ENCODE measurements at regions not wholly inside any gene's neighbourhood (a gene's known extent, or its start where the extent isn't known, plus 50 kb on each side); places are given as distances from the start of the nearest gene placed in this dataset.

DNA sequence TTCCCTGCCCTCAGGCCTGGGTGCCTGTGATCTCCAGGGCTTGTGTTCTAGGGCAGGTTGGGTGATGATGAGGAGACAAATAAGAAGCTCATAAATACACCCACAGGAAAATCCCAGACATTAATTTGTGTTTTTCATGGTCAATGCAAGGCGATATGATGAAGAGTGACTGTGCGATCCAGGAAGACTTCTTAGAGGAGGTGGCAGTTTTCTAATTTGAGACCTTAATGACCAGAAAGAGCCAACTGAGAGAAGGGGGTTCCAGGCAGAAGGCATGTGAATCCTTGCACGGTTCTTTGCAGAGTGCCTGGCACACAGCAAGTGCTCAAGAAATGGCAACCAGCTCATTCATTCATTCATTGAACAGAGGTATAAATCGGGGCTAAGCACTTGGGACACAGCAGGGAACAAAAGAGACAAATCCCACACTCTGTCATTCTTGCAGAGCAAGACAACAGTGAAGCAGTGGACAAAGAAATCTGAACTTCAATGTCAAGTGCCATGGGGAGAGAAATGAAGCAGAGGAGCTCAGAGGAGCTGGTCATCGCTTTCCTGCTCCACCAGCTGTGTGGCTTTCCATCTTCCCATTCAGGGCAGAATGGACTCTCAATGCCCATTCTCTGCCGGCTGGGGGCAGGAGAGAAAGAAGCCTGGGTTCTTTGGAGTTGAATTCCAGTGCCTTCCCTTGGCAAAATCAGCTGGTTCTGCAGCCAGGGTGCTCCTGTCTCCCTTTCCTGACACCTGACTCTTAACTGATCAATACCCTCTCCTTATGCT lies 128.3 kb downstream of the AACS start:
- Histone ChIP-seq H3K4me3 (no peak overlapping the region), H3K36me3 (no peaks in the 10 kb centered on the region), H3K27me3 (peaks cover 0 to 82% (median 19%) of the 10 kb centered on the region in 4 donors), H3K4me1 (peaks cover 0 to 7% (median 1%) of the 10 kb centered on the region in 4 donors), H3K9me3 (no peaks in the 10 kb centered on the region), H3K27ac (replicated peaks in 1 of 4) (no peak overlapping the region)
- intact Hi-C loops (cut with DNase I), result no loop called here
- 58% methylated on average over 6 of the region's 6 CpGs for whole genome bisulfite sequencing
- TF ChIP-seq, protein P1, sequence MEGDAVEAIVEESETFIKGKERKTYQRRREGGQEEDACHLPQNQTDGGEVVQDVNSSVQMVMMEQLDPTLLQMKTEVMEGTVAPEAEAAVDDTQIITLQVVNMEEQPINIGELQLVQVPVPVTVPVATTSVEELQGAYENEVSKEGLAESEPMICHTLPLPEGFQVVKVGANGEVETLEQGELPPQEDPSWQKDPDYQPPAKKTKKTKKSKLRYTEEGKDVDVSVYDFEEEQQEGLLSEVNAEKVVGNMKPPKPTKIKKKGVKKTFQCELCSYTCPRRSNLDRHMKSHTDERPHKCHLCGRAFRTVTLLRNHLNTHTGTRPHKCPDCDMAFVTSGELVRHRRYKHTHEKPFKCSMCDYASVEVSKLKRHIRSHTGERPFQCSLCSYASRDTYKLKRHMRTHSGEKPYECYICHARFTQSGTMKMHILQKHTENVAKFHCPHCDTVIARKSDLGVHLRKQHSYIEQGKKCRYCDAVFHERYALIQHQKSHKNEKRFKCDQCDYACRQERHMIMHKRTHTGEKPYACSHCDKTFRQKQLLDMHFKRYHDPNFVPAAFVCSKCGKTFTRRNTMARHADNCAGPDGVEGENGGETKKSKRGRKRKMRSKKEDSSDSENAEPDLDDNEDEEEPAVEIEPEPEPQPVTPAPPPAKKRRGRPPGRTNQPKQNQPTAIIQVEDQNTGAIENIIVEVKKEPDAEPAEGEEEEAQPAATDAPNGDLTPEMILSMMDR (IDR thresholded peaks at IDR 0.05), result no peak
- no peak for TF ChIP-seq POLR2A (IDR thresholded peaks at IDR 0.05; ENCODE audit: low read depth)
- no peak for TF ChIP-seq EP300 (IDR thresholded peaks at IDR 0.05)
- no peak for TF ChIP-seq POLR2AphosphoS5 (IDR thresholded peaks at IDR 0.05)
- DNase-seq (ENCODE audit: extremely low spot score), result no peak

DNA sequence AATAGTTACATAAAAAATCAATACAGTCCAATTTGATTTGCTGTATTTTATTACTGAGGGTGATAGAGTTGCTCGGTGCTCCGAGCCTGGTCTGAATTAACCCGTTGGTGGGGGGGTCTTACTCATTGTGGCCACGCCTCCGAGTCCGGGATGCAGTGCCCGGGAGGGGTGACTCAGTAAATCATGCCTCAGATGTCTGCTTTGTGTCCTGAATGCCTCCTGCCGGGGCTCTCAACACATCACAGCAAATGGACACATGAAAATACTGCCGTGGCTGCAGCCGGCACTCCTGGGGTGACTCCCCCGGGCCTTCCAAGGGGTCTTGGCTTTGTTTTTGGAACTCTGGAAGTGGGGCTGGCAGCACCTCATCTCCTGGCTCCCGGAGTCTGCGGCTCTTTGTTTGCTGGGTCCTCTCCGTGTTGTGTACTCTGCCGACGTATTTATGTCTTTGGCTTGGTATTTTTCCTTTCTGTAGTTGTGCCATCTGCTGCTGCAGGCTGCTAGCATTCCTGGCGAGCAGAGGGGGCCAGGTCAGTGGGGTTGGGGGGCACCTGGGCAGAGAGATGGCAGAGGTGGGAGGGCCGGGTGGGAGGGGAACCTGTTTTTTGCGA lies 129.0 kb downstream of the AACS start:
- Histone ChIP-seq H3K9me3 (no peaks in the 10 kb centered on the region), H3K4me1 (peaks cover 0 to 7% (median 0%) of the 10 kb centered on the region in 4 donors), H3K4me3 (no peak overlapping the region), H3K27ac (replicated peaks in 1 of 4) (no peak overlapping the region), H3K36me3 (no peaks in the 10 kb centered on the region), H3K27me3 (peaks cover 0 to 82% (median 13%) of the 10 kb centered on the region in 4 donors)
- DNase-seq (ENCODE audit: extremely low spot score), result no peak
- no peak for TF ChIP-seq POLR2A (IDR thresholded peaks at IDR 0.05; ENCODE audit: low read depth)
- no peak for TF ChIP-seq POLR2AphosphoS5 (IDR thresholded peaks at IDR 0.05)
- TF ChIP-seq, protein P1 (IDR thresholded peaks at IDR 0.05), result no peak
- TF ChIP-seq EP300 (IDR thresholded peaks at IDR 0.05), result no peak
- WGBS, result 19% methylated on average over 13 of the region's 19 CpGs
- intact Hi-C loops (cut with DNase I), result no loop called here

DNA sequence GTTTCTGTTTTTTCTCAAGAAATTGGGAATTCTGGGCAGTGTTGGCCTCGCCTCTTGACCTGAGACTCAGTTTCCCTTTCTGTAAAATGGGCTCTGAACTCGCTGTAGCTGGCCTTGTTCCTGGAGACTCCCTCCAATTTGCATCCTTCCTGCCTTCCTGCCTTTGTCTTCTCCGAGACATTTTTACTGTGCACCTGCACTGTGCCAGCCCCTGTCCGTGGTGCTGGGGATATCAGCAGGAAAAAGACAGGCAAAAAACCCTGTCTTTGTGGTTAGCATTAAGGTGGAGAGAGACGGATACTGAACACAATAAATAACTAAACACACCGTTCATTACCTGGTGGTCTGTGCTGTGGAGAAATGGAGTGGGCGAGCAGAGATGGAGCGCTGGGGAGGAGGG lies 129.8 kb downstream of the AACS start:
- no peak overlapping the region for H3K27ac ChIP-seq (replicated peaks in 1 of 4)
- peaks cover 0 to 7% (median 0%) of the 10 kb centered on the region in 4 donors for H3K4me1 ChIP-seq
- no peak overlapping the region for H3K4me3 ChIP-seq
- 60% methylated on average over 8 of the region's 8 CpGs for WGBS
- H3K27me3 ChIP-seq, result peaks cover 0 to 76% (median 7%) of the 10 kb centered on the region in 4 donors
- TF ChIP-seq, protein P1 (IDR thresholded peaks at IDR 0.05), result no peak
- TF ChIP-seq POLR2A (IDR thresholded peaks at IDR 0.05; ENCODE audit: low read depth), result no peak
- no peak for TF ChIP-seq POLR2AphosphoS5 (IDR thresholded peaks at IDR 0.05)
- no peak for TF ChIP-seq EP300 (IDR thresholded peaks at IDR 0.05)
- H3K9me3 ChIP-seq, result no peaks in the 10 kb centered on the region
- no peak for DNase-seq (ENCODE audit: extremely low spot score)
- H3K36me3 ChIP-seq, result no peaks in the 10 kb centered on the region
- intact Hi-C loops (cut with DNase I), result no loop called here

DNA sequence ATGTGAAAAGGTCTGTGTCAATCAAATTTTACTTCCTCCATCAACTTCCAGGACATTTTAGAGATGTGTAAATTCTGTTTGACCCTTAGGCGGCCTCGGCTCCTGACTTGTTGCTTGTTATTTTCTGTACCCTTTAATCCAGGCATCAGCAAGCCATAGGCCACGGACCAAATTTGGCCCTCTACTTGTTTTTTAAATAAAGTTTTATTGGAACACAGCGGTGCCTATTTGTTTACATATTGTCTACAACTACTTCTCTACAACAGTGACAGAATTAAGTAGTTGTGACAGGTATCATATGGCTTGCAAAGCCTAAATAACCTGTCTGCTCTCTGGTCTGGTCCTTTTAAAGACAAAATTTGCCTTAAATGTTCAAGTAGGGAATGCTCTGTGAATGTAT lies 132.1 kb downstream of the AACS start:
- H3K9me3 ChIP-seq, result peaks cover 0 to 18% (median 9%) of the 10 kb centered on the region in 4 donors
- intact Hi-C loops (cut with DNase I), result no loop called here
- H3K4me3 ChIP-seq, result no peak overlapping the region
- no peak for TF ChIP-seq EP300 (IDR thresholded peaks at IDR 0.05)
- no peak for TF ChIP-seq POLR2A (IDR thresholded peaks at IDR 0.05; ENCODE audit: low read depth)
- TF ChIP-seq, protein P1 (IDR thresholded peaks at IDR 0.05), result no peak
- no peak for TF ChIP-seq POLR2AphosphoS5 (IDR thresholded peaks at IDR 0.05)
- H3K27ac ChIP-seq (replicated peaks in 1 of 4), result no peak overlapping the region
- H3K4me1 ChIP-seq, result peaks cover 0 to 7% (median 0%) of the 10 kb centered on the region in 4 donors
- WGBS, result 84% methylated on average over 4 of the region's 4 CpGs
- H3K27me3 ChIP-seq, result peaks cover 0 to 68% (median 3%) of the 10 kb centered on the region in 4 donors
- DNase-seq (ENCODE audit: extremely low spot score), result no peak
- H3K36me3 ChIP-seq, result no peaks in the 10 kb centered on the region
